GM12891 (cell line): ENCODE measurements at regions not wholly inside any gene's neighbourhood (a gene's known extent, or its start where the extent isn't known, plus 50 kb on each side); places are given as distances from the start of the nearest gene placed in this dataset.
"Not testable (repeated sequence)": the region's sequence is repeated elsewhere in the genome, so short reads cannot be mapped to it uniquely, and the experiment has no call there.

Source experiments
- DNase-seq: peaks from one replicate; pipeline ENCODE4 v3.0.0; 2011; ENCODE audit warnings: low spot score; ENCODE audit not compliant: insufficient read length
- FAIRE-seq: peaks from 2 replicates; lab custom pipeline; 2011; peaks lifted over from hg19 to GRCh38; lab: Jason Lieb, UNC
- PAX5 ChIP-seq: IDR thresholded peaks from 2 replicates; pipeline ENCODE4 v1.6.1; 2011; ENCODE audit warnings: low read length, moderate library complexity, mild to moderate bottlenecking; ENCODE audit not compliant: insufficient read depth, severe bottlenecking
- POLR2A ChIP-seq: IDR thresholded peaks from 2 replicates; pipeline ENCODE4 v1.6.1; 2011; ENCODE audit warnings: low read depth, low read length, control low read depth
- POLR2AphosphoS5 ChIP-seq: IDR thresholded peaks from 2 replicates; pipeline ENCODE4 v1.6.1; 2011; ENCODE audit warnings: low read depth, low read length, control low read depth
- POU2F2 ChIP-seq: IDR thresholded peaks from 2 replicates; pipeline ENCODE4 v1.6.1; 2011; ENCODE audit warnings: low read depth, mild to moderate bottlenecking, control low read depth, low read length, moderate library complexity
- SPI1 ChIP-seq: IDR thresholded peaks from 2 replicates; pipeline ENCODE4 v1.6.1; 2011; ENCODE audit warnings: low read depth, low read length, control low read depth
- TAF1 ChIP-seq: IDR thresholded peaks from 2 replicates; pipeline ENCODE4 v1.6.1; 2011; ENCODE audit warnings: low read depth, low read length, control low read depth

- FAIRE-seq (no peak), DNase-seq (no peak)
- TF ChIP-seq PAX5 = no peak
- no peak for TF ChIP-seq POLR2A
- no peak for TF ChIP-seq SPI1
These were observed 932.2 kb upstream of the LRFN5 start for GRCh38 chr14:40674502-40674901.

DNA sequence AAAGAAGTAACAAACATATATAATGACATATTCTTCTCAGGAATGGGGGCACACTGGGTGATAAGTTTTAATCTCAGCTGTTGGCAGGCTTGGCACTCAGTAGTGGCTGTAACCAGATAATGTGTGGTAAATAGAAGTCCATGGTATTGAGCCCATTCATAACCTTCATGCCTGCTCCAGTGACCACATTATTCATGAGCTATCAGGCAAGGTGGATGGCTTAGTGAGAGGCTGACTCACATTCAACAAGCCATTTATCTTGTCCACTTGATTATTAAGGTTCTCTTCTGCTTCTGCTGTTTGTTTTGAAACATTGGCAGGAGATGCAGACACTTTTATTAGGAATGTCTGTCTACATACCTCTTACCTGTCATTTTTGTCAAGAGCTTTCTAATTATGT, 950.4 kb upstream of the LRFN5 start:
- DNase-seq (no peak), FAIRE-seq (no peak)
- no peak for TF ChIP-seq POU2F2
- TF ChIP-seq SPI1 = no peak
- no peak for TF ChIP-seq POLR2AphosphoS5
- TF ChIP-seq PAX5 = no peak
- TF ChIP-seq POLR2A = no peak
- no peak for TF ChIP-seq TAF1

DNA sequence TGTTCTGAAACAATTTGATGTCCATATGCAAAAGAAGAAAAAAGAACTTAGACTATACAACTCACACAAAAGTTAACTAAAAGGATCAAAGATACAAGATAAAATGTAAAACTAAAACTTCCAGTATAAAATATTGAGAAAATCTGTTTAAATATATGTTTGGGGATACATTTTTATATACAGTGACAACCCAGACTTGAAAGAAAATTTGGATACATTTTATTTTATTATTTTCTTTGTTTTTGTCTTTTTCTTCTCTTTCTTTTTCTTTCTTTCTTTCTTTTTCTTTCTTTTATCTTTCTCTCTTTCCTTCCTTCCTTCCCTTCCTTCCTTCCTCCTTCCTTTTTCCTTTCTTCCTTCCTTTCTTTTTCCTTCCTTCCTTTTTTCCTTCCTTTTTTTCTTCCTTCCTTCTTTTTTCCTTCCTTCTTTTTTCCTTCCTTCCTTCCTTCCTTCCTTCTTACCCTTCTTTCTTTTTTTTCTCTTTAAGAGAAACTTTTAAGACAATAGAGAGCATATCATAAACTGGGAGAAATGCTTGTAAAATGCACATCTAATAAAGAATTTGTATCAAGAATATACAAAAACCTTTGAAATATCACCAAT, 954.5 kb upstream of the LRFN5 start:
- DNase-seq = no peak
- TF ChIP-seq PAX5 = no peak
- no peak for TF ChIP-seq POLR2A
- TF ChIP-seq POU2F2 = no peak
- no peak for TF ChIP-seq SPI1
- TF ChIP-seq TAF1 = no peak
- TF ChIP-seq POLR2AphosphoS5 = no peak
- FAIRE-seq = no peak

- FAIRE-seq = no peak
- DNase-seq = no peak
- TF ChIP-seq POU2F2 (no peak), SPI1 (no peak), POLR2AphosphoS5 (no peak), POLR2A (no peak), TAF1 (no peak), PAX5 (no peak)
These were observed 976.2 kb upstream of the LRFN5 start for GRCh38 chr14:40630471-40630870.

GRCh38 chr14:40629551-40630137, 977.0 kb upstream of the LRFN5 start:
- DNase-seq, FAIRE-seq: not testable (repeated sequence)

- FAIRE-seq = no peak
- no peak for DNase-seq
- no peak for TF ChIP-seq TAF1
- no peak for TF ChIP-seq POU2F2
- no peak for TF ChIP-seq POLR2A
- TF ChIP-seq PAX5 = no peak
- no peak for TF ChIP-seq SPI1
- no peak for TF ChIP-seq POLR2AphosphoS5
These were observed 977.5 kb upstream of the LRFN5 start for GRCh38 chr14:40629144-40629543.

- no peak for DNase-seq
These were observed 983.0 kb upstream of the LRFN5 start for GRCh38 chr14:40623643-40624042.

DNA sequence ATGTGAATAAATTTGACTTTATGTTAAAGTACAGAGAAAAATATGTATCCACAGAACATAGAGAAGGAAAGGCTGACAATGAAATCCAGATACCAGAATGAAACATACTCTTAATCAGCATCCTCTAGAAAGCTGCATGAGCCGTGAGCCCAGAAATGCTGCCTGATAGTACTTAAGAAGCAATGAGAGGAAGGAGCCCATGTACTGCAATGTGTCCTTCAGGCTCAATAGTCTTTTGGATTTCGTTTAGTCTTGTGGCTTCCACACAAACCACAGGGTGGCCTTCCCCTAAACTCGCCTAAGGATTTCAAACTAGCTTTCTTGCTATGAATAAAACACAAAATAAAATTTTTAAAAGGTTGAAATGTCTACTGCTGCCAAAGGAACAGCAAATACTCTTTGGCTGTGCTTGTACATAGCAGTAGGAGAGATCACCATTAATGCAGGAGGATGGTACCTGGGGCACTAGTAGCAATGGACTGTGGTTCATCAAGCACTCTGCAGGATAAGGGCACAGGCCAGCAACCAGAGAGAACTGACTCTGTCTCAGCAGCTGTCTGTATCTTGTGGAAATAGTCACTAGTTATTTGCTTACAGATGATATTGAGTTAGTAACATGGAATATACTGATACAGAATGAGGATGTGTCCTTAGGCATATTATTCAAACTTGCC, 988.3 kb upstream of the LRFN5 start:
- DNase-seq (no peak), FAIRE-seq (no peak)
- TF ChIP-seq TAF1 (no peak), POU2F2 (no peak), POLR2AphosphoS5 (no peak), POLR2A (no peak), SPI1 (no peak), PAX5 (no peak)

More at GRCh38 chr14:40623643-40624042, 983.0 kb upstream of the LRFN5 start:
- TF ChIP-seq POLR2AphosphoS5 (no peak), SPI1 (no peak), TAF1 (no peak), PAX5 (no peak), POU2F2 (no peak), POLR2A (no peak)
- no peak for FAIRE-seq

GRCh38 chr14:40616579-40616978, 990.1 kb upstream of the LRFN5 start:
- no peak for FAIRE-seq

More at GRCh38 chr14:40616579-40616978, 990.1 kb upstream of the LRFN5 start:
- TF ChIP-seq POLR2AphosphoS5 (no peak), PAX5 (no peak), POLR2A (no peak), SPI1 (no peak), TAF1 (no peak), POU2F2 (no peak)
- DNase-seq = no peak
